Transverse colon (tissue), 4 donors: ENCODE measurements at regions not wholly inside any gene's neighbourhood (a gene's known extent, or its start where the extent isn't known, plus 50 kb on each side); places are given as distances from the start of the nearest gene placed in this dataset.

ENCODE experiments used
- CTCF ChIP-seq, 5 experiments: fragments of 200-600 bp in 3 of 5; fragments of 450-650 bp in 2 of 5; sonication (generic) in 3 of 5; IDR thresholded peaks; 1 replicate in 2 of 5; 2 replicates in 3 of 5; pipeline ENCODE4 v1.5.1; 2016 to 2017; ENCODE audit warnings: antibody characterized with exemption in 5 of 5, inconsistent platforms in 3 of 5, mild to moderate bottlenecking in 2 of 5, moderate library complexity in 1 of 5
- POLR2A ChIP-seq: fragments of 450-650 bp; IDR thresholded peaks from one replicate; pipeline ENCODE4 v1.6.1; 2016; ENCODE audit warnings: antibody characterized with exemption, mild to moderate bottlenecking, moderate library complexity
- POLR2AphosphoS5 ChIP-seq, 3 donors: sonication (generic); formaldehyde crosslinking; IDR thresholded peaks; one replicate each; pipeline ENCODE4 v1.6.1; 2016; ENCODE audit warnings: antibody characterized with exemption in 3 of 3

GRCh38 chr4:137806420-137806819 is 274.1 kb upstream of the PCDH18 start:
- no peak for TF ChIP-seq POLR2AphosphoS5 (IDR thresholded peaks at IDR 0.05)
- no peak for TF ChIP-seq CTCF (IDR thresholded peaks at IDR 0.05)
- TF ChIP-seq POLR2A: no peak
